ENCODE measurements at regions not wholly inside any gene's neighbourhood (a gene's known extent, or its start where the extent isn't known, plus 50 kb on each side); places are given as distances from the start of the nearest gene placed in this dataset.

DNA sequence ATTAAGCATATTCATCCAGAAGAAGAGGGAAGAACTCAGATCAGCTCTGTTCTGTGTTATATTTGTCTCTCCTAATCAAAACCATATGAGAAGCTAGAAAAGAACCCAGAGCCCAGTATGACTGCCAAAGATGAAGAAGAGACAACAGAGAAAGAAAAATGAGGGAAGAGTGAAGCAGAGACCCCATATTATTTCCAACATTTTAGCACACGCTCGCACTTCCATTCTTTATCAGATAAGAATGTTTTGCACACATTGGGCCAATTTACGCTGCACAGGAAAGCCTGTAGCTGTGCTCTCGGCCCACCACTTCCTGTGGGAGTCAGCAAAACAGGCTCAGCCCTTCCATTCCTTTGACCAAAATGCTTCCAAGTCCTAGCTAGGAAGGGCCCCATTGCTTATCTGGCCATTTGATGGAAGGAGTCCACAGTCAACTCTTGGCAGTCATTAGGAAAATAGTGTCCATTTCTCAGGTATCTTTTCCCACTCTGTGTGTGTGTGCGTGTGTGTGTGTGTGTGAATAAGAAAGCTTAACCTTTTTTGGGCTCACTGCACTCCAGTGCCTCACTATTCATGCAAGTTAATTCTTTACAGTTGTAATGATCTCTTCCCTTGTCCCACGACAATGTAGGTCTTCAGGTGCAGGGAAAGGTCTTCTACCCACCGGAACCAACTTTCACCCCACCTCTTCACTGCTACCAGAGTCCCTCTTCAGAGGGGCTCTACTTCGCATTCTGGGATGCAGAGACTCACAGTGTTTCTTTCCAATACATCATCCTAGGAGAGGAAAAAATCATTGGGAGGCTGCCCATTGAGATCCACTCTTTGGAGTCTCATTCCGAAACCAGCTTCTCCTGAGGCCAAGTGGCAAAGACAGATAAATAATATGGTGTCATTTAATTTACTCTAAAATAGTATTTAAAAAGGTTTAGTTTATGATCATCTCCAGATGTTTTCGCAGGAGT lies 237.5 kb downstream of the COG6 start:
- H3K4me3 ChIP-seq (ENCODE audit: low read length), result no peak overlapping the region
- no peak for TF ChIP-seq CTCF (conservative IDR thresholded peaks at IDR 0.05; ENCODE audit: low read length)
- peak; percentile 54 for DNase-seq (ENCODE audit: low read depth)

DNA sequence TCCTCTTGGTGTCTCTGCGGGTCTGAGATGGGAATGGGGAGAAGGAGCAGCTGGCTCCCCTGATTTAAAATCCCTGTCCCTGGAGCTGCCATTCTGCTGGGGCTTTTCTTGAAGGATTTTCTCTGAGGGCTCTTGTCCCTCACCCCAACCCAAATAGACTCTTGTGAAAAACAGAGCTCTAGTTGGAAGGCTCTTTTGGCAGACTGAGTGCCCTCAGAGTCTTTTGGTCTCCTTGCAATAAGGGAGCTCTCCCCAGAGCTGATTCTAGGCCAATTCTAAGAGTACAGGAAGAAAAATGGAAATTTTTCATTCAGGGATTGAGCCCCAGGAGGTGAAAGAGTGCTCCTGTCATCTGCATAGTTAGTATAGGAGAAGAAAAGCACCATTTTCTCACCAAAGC lies 238.3 kb downstream of the COG6 start:
- no peak for DNase-seq (ENCODE audit: low read depth)
- TF ChIP-seq CTCF (conservative IDR thresholded peaks at IDR 0.05; ENCODE audit: low read length), result no peak
- H3K4me3 ChIP-seq (ENCODE audit: low read length), result no peak overlapping the region

DNA sequence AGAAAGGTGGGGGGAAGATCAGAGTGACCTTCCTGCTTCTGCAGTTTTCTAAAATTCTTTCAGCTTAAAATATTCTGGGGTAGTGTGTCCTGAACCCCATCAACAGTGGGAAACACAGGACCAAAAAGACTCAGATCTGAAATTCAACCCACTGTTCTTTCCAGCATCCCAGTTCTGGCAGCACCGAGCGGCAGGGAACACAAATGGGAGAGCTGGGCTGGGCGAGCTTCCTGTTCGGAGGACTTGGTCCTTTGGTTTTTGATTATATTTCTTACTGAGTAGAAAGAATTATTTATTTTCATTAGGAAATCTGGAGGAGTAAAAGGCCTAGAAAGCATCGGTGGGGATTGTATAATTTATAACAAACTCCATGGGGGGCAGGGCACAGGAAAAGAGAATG lies 239.1 kb downstream of the COG6 start:
- no peak for TF ChIP-seq CTCF (conservative IDR thresholded peaks at IDR 0.05; ENCODE audit: low read length)
- no peak for DNase-seq (ENCODE audit: low read depth)
- no peak overlapping the region for H3K4me3 ChIP-seq (ENCODE audit: low read length)

- peak; percentile 78 for DNase-seq (ENCODE audit: low read depth)
Observed at GRCh38 chr13:39895254-39895653, 239.8 kb downstream of the COG6 start.

GRCh38 chr13:39897636-39898035 lies 242.2 kb downstream of the COG6 start:
- H3K4me3 ChIP-seq (ENCODE audit: low read length), result no peak overlapping the region
- no peak for TF ChIP-seq CTCF (conservative IDR thresholded peaks at IDR 0.05; ENCODE audit: low read length)
- no peak for DNase-seq (ENCODE audit: low read depth)

More at GRCh38 chr13:39895254-39895653, 239.8 kb downstream of the COG6 start:
- TF ChIP-seq CTCF (conservative IDR thresholded peaks at IDR 0.05; ENCODE audit: low read length), result no peak
- no peak overlapping the region for H3K4me3 ChIP-seq (ENCODE audit: low read length)

DNA sequence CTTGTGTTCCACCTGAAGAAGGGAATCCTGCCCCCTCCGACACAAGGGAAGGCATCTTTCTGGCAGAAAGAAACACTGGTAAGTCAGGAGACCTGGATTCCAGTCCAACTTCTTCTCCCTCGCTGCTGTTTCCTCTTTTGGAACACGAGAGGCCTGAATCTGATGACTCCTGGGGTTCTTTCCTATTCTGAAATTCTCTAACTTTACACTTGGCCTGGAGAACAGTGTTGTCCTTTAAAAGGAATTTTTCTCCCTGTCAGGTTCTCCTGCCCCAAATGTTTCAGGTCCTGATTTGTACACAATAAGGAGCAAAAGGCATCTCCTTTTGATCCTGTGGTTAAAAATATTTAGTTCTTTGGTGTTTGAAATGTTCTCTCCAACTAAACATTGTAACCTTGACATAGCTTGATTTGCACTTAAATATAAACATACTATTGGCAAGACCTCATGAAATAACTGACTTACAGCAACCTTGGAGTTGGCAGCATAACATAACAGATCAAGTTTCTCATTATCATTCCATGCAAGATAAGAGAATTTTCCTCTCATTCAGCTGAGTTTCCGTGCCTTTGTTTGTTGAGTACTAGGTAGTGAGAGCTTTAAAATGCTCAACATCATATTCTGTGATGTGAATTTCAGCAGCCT lies 244.8 kb downstream of the COG6 start:
- no peak for DNase-seq (ENCODE audit: low read depth)
- H3K4me3 ChIP-seq (ENCODE audit: low read length), result no peak overlapping the region
- no peak for TF ChIP-seq CTCF (conservative IDR thresholded peaks at IDR 0.05; ENCODE audit: low read length)

All from AG10803 (cell line).